K562 (cell line): ENCODE measurements at regions not wholly inside any gene's neighbourhood (a gene's known extent, or its start where the extent isn't known, plus 50 kb on each side); places are given as distances from the start of the nearest gene placed in this dataset.

Source experiments
- ATAC-seq: fragments of 200-7000 bp; cut with Tn5 transposase; 3 replicates; pipeline ENCODE4 v1.9.1; 2020; ENCODE audit warnings: moderate library complexity
- BruUV-seq: library from RNA; stranded (reverse); fragments of 400-500 nt; replicated peaks from 2 replicates; lab custom pipeline; 2021; lab: Mats Ljungman, UMichigan
- CTCF ChIA-PET: fragments of 300-600 bp; formaldehyde crosslinking; extraction: SDS; loops from one replicate; lab custom pipeline; 2021; ENCODE audit warnings: low intra/inter-chr PET ratio; lab: Yijun Ruan, JAX
- POLR2A ChIA-PET: fragments of 300-600, 350-650 bp; sonication (Branson Sonifier 250); formaldehyde crosslinking; extraction: SDS; loops from one replicate; lab custom pipeline; 2021; ENCODE audit warnings: antibody characterized with exemption, inconsistent platforms; lab: Yijun Ruan, JAX
- DNase-seq, 4 experiments: peaks; one replicate each; pipeline versions ENCODE4 v3.0.0 to v3.0.0-alpha.2; 2011 to 2018; ENCODE audit warnings: low spot score in 3 of 4, mixed read lengths in 3 of 4; ENCODE audit errors: extremely low read depth in 1 of 4
- FAIRE-seq: peaks from 2 replicates; lab custom pipeline; 2011; peaks lifted over from hg19 to GRCh38; lab: Jason Lieb, UNC
- H2AFZ ChIP-seq: 2 replicates; pipeline ENCODE4 v1.6.0; 2011; ENCODE audit warnings: low read depth, low read length, control low read depth, inconsistent platforms
- H3K27ac ChIP-seq: fragments of 200-600 bp; 3 replicates; pipeline ENCODE4 v1.8.0; 2011; ENCODE audit warnings: low read depth, mild to moderate bottlenecking, control low read depth, inconsistent platforms, low read length, moderate library complexity, mixed read lengths; ENCODE audit errors: extremely low read depth
- H3K27me3 ChIP-seq, 2 experiments: fragments of 300-600 bp in 1 of 2; 2 replicates in 1 of 2; 3 replicates in 1 of 2; pipeline versions ENCODE4 v1.6.0 to v1.8.0; 2011; ENCODE audit warnings: inconsistent platforms in 2 of 2, low read length in 2 of 2, mild to moderate bottlenecking in 1 of 2, mixed read lengths in 1 of 2, moderate library complexity in 1 of 2; ENCODE audit not compliant: control insufficient read depth in 2 of 2, insufficient read depth in 2 of 2
- H3K36me3 ChIP-seq: fragments of 300-600 bp; 3 replicates; pipeline ENCODE4 v1.8.0; 2011; ENCODE audit warnings: mild to moderate bottlenecking, low read length, inconsistent platforms; ENCODE audit not compliant: control insufficient read depth, insufficient read depth
- H3K4me1 ChIP-seq, 2 experiments: fragments of 200-600 bp in 1 of 2; replicated peaks in 1 of 2; 2 replicates in 1 of 2; 3 replicates in 1 of 2; pipeline versions ENCODE4 v1.5.1 to v1.8.0; 2011; ENCODE audit warnings: inconsistent platforms in 2 of 2, low read length in 2 of 2, mild to moderate bottlenecking in 1 of 2, mixed read lengths in 1 of 2, moderate library complexity in 1 of 2; ENCODE audit not compliant: control insufficient read depth in 2 of 2, insufficient read depth in 2 of 2
- H3K4me2 ChIP-seq: 2 replicates; pipeline ENCODE4 v1.6.1; 2011; ENCODE audit warnings: low read length, control low read depth, inconsistent platforms, mixed read lengths; ENCODE audit not compliant: insufficient read depth
- H3K4me3 ChIP-seq: fragments of 200-600 bp; sonication (generic), shearing (Covaris generic); 2 replicates; pipeline ENCODE4 v1.5.1; 2016; ENCODE audit warnings: control low read depth, inconsistent platforms
- H3K79me2 ChIP-seq: fragments of 200-600 bp; 3 replicates; pipeline ENCODE4 v1.8.0; 2011; ENCODE audit warnings: low read length, inconsistent platforms; ENCODE audit not compliant: control insufficient read depth, insufficient read depth
- H3K9ac ChIP-seq, 2 experiments: 2 replicates each; pipeline versions ENCODE4 v1.6.0 to v1.6.1; 2011; ENCODE audit warnings: low read depth in 2 of 2, low read length in 2 of 2, control low read depth in 1 of 2, inconsistent platforms in 1 of 2, mild to moderate bottlenecking in 1 of 2, mixed read lengths in 1 of 2; ENCODE audit not compliant: insufficient read depth in 1 of 2
- H3K9me1 ChIP-seq: one replicate; pipeline ENCODE4 v1.6.0; 2011; ENCODE audit warnings: inconsistent platforms, mild to moderate bottlenecking, low read length, moderate library complexity; ENCODE audit not compliant: control insufficient read depth, insufficient read depth
- H3K9me3 ChIP-seq: replicated peaks from 2 replicates; pipeline ENCODE4 v1.5.1; 2011; ENCODE audit warnings: low read depth, low read length, inconsistent platforms; ENCODE audit not compliant: control insufficient read depth, insufficient read depth
- H4K20me1 ChIP-seq: replicated peaks from 2 replicates; pipeline ENCODE4 v1.6.1; 2011; ENCODE audit warnings: low read length, inconsistent platforms, mixed read lengths; ENCODE audit not compliant: control insufficient read depth, insufficient read depth
- FOXJ3 ChIP-seq: sonication (generic); formaldehyde crosslinking; IDR thresholded peaks from 2 replicates; pipeline ENCODE4 v1.4.0; 2020; ENCODE audit warnings: mild to moderate bottlenecking, missing genetic modification reagents
- HNRNPH1 ChIP-seq: fragments of 200-400 bp; formaldehyde crosslinking; optimal IDR thresholded peaks from 2 replicates; pipeline ENCODE3; 2017; ENCODE audit warnings: low read depth, mild to moderate bottlenecking, low read length, moderate library complexity
- MBD2 ChIP-seq: sonication (generic); IDR thresholded peaks from 2 replicates; pipeline ENCODE4 v1.6.1; 2016; ENCODE audit warnings: low read depth, borderline replicate concordance
- MNT ChIP-seq, 2 experiments: fragments of 450-650 bp; conservative IDR thresholded peaks; 2 replicates each; pipeline ENCODE4 v1.6.1; 2017; ENCODE audit warnings: mild to moderate bottlenecking in 2 of 2, moderate library complexity in 2 of 2
- NKRF ChIP-seq: fragments of 450-650 bp; IDR thresholded peaks from 2 replicates; pipeline ENCODE4 v1.6.1; 2016; ENCODE audit warnings: borderline replicate concordance
- NONO ChIP-seq, 2 experiments: fragments of 200-400 bp in 1 of 2; fragments of 450-650 bp in 1 of 2; formaldehyde crosslinking in 1 of 2; IDR thresholded peaks; 2 replicates each; pipeline ENCODE4 v1.6.1; 2017; ENCODE audit warnings: low read depth in 2 of 2, mild to moderate bottlenecking in 2 of 2, moderate library complexity in 2 of 2, low read length in 1 of 2
- RBM34 ChIP-seq: fragments of 200-400 bp; formaldehyde crosslinking; IDR thresholded peaks from 2 replicates; pipeline ENCODE4 v1.6.1; 2018; ENCODE audit warnings: low read length, borderline replicate concordance; ENCODE audit not compliant: insufficient read depth
- SMC3 ChIP-seq: conservative IDR thresholded peaks from 2 replicates; pipeline ENCODE4 v1.6.1; 2011; ENCODE audit warnings: low read depth, low read length, improper control_type of control experiment; ENCODE audit not compliant: insufficient read depth
- TOE1 ChIP-seq, 2 experiments: fragments of 450-650 bp in 1 of 2; sonication (generic) in 1 of 2; formaldehyde crosslinking in 1 of 2; IDR thresholded peaks; 2 replicates each; pipeline versions ENCODE4 v1.7.1 to v1.8.0; 2016 to 2022; ENCODE audit warnings: borderline replicate concordance in 2 of 2, mild to moderate bottlenecking in 2 of 2, antibody characterized with exemption in 1 of 2, inconsistent platforms in 1 of 2, low read depth in 1 of 2, missing genetic modification reagents in 1 of 2, moderate library complexity in 1 of 2
- TRIM28 ChIP-seq: fragments of 450-650 bp; IDR thresholded peaks from 2 replicates; pipeline ENCODE4 v1.6.1; 2017
- ZBTB1 ChIP-seq: sonication (generic); formaldehyde crosslinking; IDR thresholded peaks from 2 replicates; pipeline ENCODE4 v1.8.1; 2023; ENCODE audit warnings: missing genetic modification reagents, low read depth, mild to moderate bottlenecking, borderline replicate concordance
- ZFP30 ChIP-seq: fragments of 250-450 bp; sonication (Bioruptor Pico); IDR thresholded peaks from 2 replicates; pipeline ENCODE4 v1.8.0; 2022; ENCODE audit warnings: moderate library complexity, mild to moderate bottlenecking, inconsistent platforms, borderline replicate concordance
- WGBS: fragments of 100-300 bp; shearing (Covaris generic); methylation state at CpG from one replicate; pipeline ENCODE4 v1.1.6; 2016; ENCODE audit warnings: low coverage, mixed read lengths; ENCODE audit not compliant: insufficient coverage; ENCODE audit errors: missing lambda C conversion rate; 5-methylcytosine and 5-hydroxymethylcytosine counted together
- in situ Hi-C: fragments of 300-500 bp; cut with MboI; formaldehyde crosslinking; loops from 4 replicates; pipeline ENCODE4 v1.15.0; 2018; ENCODE audit warnings: inconsistent platforms, mixed read lengths
- intact Hi-C: fragments of 100-400 bp; cut with micrococcal nuclease; formaldehyde crosslinking; loops from 2 replicates; pipeline ENCODE4 v1.14.2; 2022

GRCh38 chr1:79877086-79877485 is 870.6 kb upstream of the ADGRL4 start:
- H3K9me1 ChIP-seq, result no peaks in the 10 kb centered on the region
- no peaks in the 10 kb centered on the region for H3K79me2 ChIP-seq
- no peak for DNase-seq
- in situ Hi-C loops, result no loop called here
- WGBS, result 0% methylated on average over 2 of the region's 2 CpGs
- FAIRE-seq, result no peak
- POLR2A ChIA-PET, result interaction anchor here (0.6 kb wide), 1 partner anchor 989 kb away, joined by 3 read pairs; no protein-coding TSS in a partner anchor
- CTCF ChIA-PET, result no interaction called here
- H3K4me3 ChIP-seq, result no peak overlapping the region
- ATAC-seq, result no peak
- intact Hi-C loops, result no loop called here
- no peak overlapping the region for H3K9ac ChIP-seq
- H2AFZ ChIP-seq, result no peak overlapping the region
- no peaks in the 10 kb centered on the region for H3K9me3 ChIP-seq
- TF ChIP-seq NKRF (no peak), TRIM28 (no peak)
- no peaks in the 10 kb centered on the region for H3K4me1 ChIP-seq
- no TSS peak for BruUV-seq
- no peaks in the 10 kb centered on the region for H4K20me1 ChIP-seq
- H3K27me3 ChIP-seq, result no peaks in the 10 kb centered on the region
- no peaks in the 10 kb centered on the region for H3K36me3 ChIP-seq
- H3K27ac ChIP-seq, result no peak overlapping the region
- no peak overlapping the region for H3K4me2 ChIP-seq

DNA sequence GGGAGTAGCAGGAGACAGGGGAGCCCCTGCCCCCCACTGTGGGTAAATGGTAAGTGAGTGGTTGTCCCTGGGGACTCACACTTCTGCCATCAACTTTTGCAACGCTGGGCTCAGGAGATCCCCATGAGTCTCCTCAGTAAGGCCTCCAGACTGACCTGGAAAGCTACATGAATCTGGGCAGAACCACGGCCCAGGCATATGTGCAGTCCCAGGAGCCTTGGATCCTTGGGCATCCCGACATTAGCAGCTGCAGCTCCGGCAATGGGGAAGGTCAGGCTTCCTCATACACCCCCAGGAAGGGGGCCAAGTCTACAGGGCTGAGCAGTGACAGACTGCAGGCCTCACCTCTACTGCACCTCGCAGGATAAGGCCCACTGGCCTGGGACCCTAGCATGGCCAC is 868.7 kb upstream of the ADGRL4 start:
- Histone ChIP-seq H3K27ac (no peak overlapping the region), H3K79me2 (no peaks in the 10 kb centered on the region), H4K20me1 (no peaks in the 10 kb centered on the region), H2AFZ (no peak overlapping the region), H3K9me1 (no peaks in the 10 kb centered on the region), H3K36me3 (no peaks in the 10 kb centered on the region), H3K4me1 (no peaks in the 10 kb centered on the region), H3K9ac (no peak overlapping the region), H3K4me2 (no peak overlapping the region), H3K9me3 (no peaks in the 10 kb centered on the region; the same call in 1 of the 2 replicates), H3K4me3 (no peak overlapping the region), H3K27me3 (no peaks in the 10 kb centered on the region)
- 2% methylated on average over 5 of the region's 5 CpGs for WGBS
- ATAC-seq, result no peak
- ChIA-PET POLR2A (no interaction called here), CTCF (no interaction called here)
- intact Hi-C loops (no loop called here), in situ Hi-C loops (no loop called here)
- BruUV-seq, result no TSS peak
- DNase-seq, result no peak
- no peak for FAIRE-seq
- TF ChIP-seq MNT (conservative IDR thresholded peaks at IDR 0.05) (no peak), TOE1 (IDR thresholded peaks at IDR 0.05; ENCODE audit: borderline replicate concordance) (no peak), TOE1 (CRISPR knock-in tag; IDR thresholded peaks at IDR 0.05; ENCODE audit: borderline replicate concordance, low read depth) (no peak), ZFP30 (CRISPR knock-in tag) (no peak), HNRNPH1 (no peak), FOXJ3 (CRISPR knock-in tag) (no peak), NONO (IDR thresholded peaks at IDR 0.05; ENCODE audit: low read depth in 2 of 2, low read length in 1 of 2) (no peak), SMC3 (no peak), MBD2 (no peak), ZBTB1 (CRISPR knock-in tag) (no peak), RBM34 (no peak)
